NCI-H2227 treated with DMSO at 0.1 percent for 48 hours (cell line): ENCODE measurements at regions not wholly inside any gene's neighbourhood (a gene's known extent, or its start where the extent isn't known, plus 50 kb on each side); places are given as distances from the start of the nearest gene placed in this dataset.
"Not testable (repeated sequence)": the region's sequence is repeated elsewhere in the genome, so short reads cannot be mapped to it uniquely, and the experiment has no call there.

ENCODE experiments used
- DNase-seq: peaks from one replicate; lab custom pipeline; 2025; lab: John Stamatoyannopoulos, UW

DNA sequence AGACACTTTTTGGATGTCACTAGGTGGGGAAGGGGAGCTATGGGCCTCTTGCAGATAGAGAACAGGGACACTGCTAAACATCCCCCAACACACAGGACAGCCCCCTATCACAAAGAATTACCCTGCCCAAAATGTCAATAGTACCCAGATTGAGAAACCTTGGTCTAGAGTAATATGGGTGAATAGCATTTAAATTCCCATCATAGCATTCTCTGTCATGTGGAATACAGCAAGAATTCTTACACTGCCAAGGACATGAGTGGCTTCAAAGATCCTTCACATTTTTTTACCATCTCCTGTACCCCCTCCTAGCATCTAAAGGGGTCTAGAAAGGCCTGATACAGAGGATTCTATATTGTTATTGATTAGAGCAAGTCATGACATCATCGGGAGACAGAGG, 83.1 kb upstream of the SSTR4 start:
- DNase-seq: no peak

DNA sequence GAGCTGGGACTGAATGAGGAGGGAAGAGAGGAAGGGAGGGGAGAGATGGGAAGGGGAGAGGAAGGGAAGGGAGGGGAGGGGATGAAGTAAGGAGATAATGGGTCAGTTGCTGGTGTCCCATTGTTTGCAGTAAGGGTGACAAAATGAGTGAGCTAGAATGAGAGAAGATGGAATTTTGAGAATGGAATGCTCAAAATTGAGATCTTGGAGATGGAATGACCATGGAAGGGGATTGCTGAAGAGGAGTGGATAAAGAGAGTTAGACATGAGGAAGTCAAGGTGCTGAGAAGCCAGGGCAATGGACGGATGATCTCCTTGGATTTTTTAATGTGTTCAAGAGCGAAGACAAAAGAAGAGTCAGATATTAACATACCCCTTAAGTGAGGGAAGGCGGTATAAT, 80.5 kb upstream of the SSTR4 start:
- no peak for DNase-seq

DNA sequence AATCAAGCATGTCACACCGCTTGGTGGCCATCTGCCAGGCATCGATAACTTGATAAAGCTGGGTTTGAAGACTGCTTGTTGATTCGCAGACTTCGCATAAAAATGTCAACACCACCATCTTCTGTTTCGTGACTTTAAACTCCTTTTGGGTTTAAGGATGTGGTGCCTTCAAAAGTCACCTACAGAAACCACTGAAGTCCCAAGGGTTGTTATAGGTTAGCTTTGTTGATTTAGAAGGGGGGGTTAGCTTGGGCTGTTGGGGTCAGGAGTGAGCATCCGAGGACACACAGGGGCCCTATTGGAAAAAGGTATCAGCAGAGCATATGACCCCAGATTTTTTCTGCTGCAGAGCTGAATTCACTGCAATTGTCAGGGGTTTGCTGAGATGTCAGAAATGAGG, 76.7 kb upstream of the SSTR4 start:
- no peak for DNase-seq

DNA sequence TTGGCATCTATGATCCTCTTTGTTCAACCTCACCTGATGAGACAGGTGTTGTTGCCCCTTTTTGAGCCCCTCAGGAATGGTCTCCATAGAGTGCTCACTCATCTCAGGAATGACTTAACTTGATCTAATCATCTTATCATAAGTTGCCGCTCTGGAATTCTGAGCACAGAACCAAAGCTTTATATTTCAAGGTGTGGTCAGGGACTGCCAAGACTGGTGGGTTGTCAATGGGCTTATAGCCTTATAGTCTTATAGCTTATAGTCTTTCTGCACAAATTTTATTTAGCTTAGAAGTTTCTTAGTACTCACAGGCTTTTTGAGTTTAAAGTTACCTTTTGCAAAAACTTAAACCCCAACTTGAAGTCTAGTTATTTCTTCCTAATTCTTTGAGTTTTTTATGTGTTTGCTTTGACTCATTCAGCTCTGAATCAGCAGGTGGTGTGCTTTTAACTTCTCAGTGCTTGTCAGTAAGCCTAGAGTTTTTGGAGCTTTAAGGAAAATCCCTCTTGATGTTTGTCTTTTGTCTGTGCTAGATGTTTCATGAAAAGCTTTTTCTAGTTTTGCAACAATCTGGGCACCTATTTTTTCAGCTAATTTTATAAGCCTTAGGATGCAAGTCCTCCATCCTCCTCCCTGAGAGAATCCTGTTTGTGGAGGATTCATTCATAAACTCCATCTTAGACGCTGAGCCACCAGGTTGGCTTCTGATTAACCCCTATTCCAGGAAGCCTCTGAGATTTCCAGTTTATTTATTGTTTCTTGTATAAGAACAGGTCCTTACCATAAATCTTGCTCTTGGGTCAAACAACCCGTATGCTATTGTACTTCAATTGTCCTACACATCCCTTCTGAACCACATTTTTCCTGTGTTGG, 72.3 kb upstream of the SSTR4 start:
- no peak for DNase-seq

DNA sequence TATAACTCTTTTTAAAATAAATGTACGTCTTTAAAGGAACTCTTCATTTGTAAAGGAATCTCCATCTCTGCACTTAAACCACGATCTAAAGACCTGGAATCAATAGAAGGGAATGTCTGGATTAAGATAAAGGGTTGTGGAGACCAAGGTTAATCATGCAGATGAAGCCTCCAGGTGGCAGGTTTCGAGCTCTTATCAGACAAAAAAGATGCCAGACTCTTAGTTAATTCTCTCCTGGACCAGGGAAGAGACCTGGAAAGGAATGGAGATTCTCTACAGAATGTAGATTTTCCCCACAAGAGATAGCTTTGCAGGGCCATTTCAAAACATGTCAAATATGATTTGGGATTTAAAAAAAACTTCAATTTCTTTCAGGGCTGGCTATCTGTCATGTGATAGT, 71.5 kb upstream of the SSTR4 start:
- DNase-seq: no peak

DNA sequence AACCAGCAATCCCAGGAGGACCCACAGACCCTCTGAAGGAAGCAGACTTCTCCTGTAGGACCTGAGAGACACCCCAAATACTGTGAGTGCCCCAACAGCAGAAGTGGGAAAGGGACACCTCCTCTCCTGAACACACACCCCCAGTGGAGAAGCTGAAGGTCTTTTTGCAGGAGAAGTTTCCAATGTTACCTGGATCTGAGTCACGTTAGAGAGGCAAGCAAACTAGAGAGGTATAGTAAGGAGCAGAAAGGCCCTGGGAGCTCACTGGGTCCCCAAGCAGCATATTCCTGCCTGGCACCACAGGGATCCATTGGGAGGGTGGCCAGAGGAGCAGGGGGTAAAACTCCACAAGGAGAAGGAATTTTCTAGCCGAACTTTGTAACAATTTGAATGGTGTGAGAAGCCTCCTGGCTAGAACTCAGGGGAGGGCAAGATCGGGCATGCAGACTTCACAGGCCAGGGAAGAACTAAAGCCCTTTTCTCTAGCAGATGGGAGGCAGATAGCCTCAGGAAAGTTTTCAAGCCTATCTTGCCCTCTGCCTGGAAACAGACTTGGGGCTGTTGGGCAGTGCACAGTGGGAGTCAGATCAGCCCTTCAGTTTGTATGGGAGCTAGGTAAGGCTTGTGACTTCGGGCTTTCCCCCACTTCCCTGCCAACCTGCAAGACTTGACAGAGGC, 68.2 kb upstream of the SSTR4 start:
- no peak for DNase-seq

DNA sequence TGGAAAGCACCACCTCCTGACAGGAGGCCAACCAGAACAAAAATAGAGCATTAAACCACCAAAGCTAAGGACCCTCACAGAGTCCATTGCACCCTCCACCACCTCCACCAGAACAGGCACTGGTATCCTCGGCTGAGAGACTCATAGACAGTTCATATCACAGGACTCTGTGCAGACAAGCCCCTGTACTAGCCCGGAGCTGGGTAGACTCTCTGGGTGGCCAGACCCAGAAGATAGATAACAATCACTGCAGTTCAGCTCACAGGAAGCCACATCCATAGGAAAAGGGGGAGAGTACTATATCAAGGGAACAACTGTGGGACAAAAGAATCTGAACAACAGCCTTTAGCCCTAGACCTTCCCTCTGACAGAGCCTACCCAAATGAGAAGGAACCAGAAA, 67.4 kb upstream of the SSTR4 start:
- DNase-seq: not testable (repeated sequence)

DNA sequence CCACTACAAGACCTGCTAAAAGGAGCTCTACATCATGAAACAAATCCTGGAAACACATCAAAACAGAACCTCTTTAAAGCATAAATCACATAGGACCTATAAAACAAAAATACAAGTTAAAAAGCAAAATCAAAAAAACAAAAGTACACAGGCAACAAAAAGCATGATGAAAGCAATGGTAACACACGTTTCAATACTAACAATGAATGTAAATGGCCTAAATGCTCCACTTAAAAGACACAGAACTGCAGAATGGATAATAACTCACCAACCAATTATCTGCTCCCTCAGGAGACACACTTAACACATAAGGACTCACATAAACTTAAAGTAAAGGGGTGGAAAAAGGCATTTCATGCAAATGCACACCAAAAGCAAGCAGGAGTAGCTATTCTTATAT, 66.1 kb upstream of the SSTR4 start:
- not testable (repeated sequence) for DNase-seq

DNA sequence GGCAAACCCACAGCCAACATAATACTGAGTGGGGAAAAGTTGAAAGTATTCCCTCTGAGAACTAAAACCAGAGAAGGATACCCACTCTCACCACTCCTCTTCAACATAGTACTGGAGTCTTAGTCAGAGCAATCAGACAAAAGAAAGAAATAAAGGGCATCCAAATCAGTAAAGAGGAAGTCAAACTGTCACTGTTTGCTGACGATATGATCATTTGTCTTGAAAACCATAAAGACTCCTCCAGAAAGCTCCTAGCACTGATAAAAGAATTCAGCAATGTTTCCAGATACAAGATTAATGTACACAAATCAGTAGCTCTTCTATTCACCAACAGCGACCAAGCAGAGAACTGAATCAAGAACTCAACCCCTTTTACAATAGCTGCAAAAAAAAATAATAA, 64.0 kb upstream of the SSTR4 start:
- not testable (repeated sequence) for DNase-seq

DNA sequence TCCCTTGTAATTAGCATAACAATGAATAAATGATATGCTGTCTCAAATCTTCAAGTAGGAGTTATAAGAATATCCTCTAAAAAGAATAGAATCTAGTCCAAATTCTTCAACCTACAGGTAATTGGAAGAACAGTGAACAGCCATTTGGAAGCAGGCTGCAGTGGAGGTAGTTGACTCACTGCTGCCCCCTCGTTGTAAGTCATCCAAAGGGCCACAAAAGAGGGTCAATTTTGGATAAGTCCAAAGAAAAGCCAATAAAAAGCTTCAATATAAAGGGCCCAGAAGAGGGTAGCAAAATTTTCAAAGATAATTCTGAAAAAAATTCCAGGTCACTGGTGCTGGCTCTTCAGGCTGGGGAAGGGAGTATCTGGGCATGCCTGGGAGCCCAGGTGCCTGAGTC, 60.8 kb upstream of the SSTR4 start:
- DNase-seq: no peak

DNA sequence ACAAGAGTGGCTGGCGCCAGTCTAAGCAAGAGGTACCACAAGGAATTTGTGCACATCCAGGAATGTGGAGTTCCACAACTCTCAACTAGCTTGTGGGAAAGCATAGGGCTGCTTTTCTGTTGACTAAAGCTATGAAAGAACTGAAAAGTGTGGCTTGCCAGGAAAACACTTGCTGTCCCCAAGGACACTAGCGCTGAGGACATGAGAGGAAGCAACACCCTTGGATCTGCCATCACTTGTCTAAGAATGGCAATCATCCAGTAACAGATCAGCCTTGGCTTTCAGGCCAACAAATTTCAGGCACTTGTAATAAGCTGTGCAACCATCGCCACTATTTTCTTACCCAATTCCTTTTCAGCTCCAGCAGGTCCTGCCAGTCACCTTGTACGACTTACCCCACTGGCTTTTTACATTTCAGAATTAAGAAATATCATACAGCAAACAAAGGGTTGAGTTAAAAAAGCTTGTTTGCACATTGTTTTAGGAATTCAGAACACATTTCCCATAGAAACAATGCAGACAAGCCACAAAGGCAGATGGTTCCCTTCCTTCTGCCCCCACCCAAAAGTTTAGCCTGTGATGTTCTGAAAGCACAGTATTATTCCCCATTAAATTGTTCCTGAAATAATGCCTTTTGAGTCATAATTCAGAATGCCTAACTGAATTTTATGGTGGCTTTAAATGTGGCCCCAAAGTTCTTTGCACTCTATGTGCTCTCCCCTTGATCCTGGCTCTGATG, 57.9 kb upstream of the SSTR4 start:
- no peak for DNase-seq

DNA sequence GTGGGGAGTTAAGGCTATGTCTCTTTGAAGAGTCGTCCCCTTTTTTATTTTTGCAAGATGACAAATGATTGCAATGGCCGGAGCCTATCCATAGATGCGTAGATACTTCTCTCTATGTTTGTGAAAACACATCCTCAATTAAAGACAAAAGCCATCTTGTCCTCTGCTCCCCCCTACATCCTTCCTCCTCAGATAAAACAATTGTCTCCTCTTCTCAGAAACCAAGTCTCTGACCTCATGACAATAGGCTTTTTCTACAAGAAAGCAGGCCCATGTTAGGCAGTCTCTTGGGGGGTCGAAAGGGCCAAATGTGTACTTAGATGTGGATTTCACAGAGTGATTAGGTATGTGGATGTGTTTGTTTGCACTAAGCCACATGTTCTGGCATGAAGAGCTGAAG, 51.1 kb upstream of the SSTR4 start:
- no peak for DNase-seq

DNA sequence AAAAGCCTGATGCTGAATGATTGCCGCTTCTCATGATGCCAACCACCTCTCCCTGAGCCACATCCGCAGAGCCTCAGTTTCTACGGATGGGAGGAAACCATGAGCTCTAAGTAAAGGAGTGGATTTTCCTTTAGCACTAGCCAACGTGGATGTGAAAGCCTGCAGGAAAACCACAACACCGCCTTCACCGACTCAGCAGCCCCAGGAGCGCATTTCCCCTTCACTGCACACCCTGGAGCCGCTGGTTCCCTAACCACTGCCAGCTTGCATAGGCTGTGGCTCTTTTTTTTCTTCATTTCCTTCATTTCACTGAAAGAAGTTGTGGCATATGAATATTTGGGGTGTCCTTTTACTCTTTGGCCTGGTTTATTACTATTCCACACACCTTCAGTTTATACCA, 50.5 kb upstream of the SSTR4 start:
- no peak for DNase-seq

DNA sequence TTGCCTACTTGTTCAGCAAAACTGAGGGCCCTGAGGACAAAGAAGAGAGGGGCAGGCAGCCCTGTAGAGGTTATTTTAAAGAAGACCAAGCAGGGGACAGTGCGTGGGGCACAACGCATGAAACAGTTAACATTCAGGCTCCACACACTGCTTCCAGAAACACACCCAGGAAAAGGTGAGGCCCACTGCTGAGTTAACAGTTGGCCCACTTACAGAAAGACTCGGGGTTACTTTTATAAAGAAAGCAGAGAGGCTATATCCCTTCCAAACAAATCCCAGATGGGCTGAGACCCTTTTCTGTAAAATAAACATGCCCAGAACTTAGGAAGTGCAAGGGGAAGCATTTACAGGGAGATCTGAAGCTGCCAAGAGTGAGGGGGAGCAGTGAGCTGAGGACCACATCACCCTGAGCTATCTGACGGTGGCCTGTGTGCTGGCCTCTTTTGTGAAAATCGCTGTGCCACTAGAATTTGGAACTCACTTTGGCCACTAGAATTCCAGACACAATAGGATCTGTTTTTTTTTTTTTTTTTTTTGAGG, 49.8 kb upstream of the SSTR4 start:
- no peak for DNase-seq
